DND-41 (cell line): ENCODE measurements at regions not wholly inside any gene's neighbourhood (a gene's known extent, or its start where the extent isn't known, plus 50 kb on each side); places are given as distances from the start of the nearest gene placed in this dataset.

Experiments
- CTCF ChIP-seq: IDR thresholded peaks from 2 replicates; pipeline ENCODE4 v1.5.1; 2012; ENCODE audit warnings: borderline replicate concordance, low read length, moderate library complexity, mild to moderate bottlenecking; ENCODE audit not compliant: poor library complexity, severe bottlenecking; ENCODE audit errors: extremely low read depth
- EZH2 ChIP-seq: IDR thresholded peaks from 3 replicates; pipeline ENCODE4 v1.6.1; 2012; ENCODE audit warnings: borderline replicate concordance, low read depth, mild to moderate bottlenecking, moderate library complexity, low read length, inconsistent platforms; ENCODE audit not compliant: severe bottlenecking

- no peak for TF ChIP-seq CTCF
- no peak for TF ChIP-seq EZH2
Observed at GRCh38 chr20:39706184-39706663, 744.1 kb downstream of the DHX35 start.
